Upper lobe of left lung (tissue), 6 donors: ENCODE measurements at regions not wholly inside any gene's neighbourhood (a gene's known extent, or its start where the extent isn't known, plus 50 kb on each side); places are given as distances from the start of the nearest gene placed in this dataset.
A peak's percentile ranks its signal among the peaks of the same experiment; 100 is the strongest.

ENCODE experiments used
- ATAC-seq, 2 donors: fragments of 200-7000 bp; cut with Tn5 transposase; one replicate each; pipeline ENCODE4 v1.9.1; 2022; ENCODE audit warnings: mild to moderate bottlenecking in 2 of 2, moderate library complexity in 2 of 2; ENCODE audit not compliant: low FRiP score in 2 of 2
- DNase-seq, 2 donors: peaks; one replicate each; pipeline ENCODE4 v3.0.0-alpha.2; 2019 to 2020
- H3K27ac ChIP-seq, 4 donors: fragments of 200-600 bp; sonication (generic); one replicate each; pipeline ENCODE4 v1.5.1; 2016 to 2019
- H3K27me3 ChIP-seq, 4 donors: fragments of 200-600 bp; sonication (generic); one replicate each; pipeline ENCODE4 v1.5.1; 2017 to 2019
- H3K36me3 ChIP-seq, 4 donors: fragments of 200-600 bp; sonication (generic); one replicate each; pipeline ENCODE4 v1.5.1; 2016 to 2019
- H3K4me1 ChIP-seq, 4 donors: fragments of 200-600 bp; sonication (generic); one replicate each; pipeline ENCODE4 v1.5.1; 2018 to 2019
- H3K4me3 ChIP-seq, 4 donors: fragments of 200-600 bp; sonication (generic); one replicate each; pipeline ENCODE4 v1.5.1; 2017 to 2019; ENCODE audit warnings: mild to moderate bottlenecking in 2 of 4, moderate library complexity in 1 of 4
- H3K9me3 ChIP-seq, 4 donors: fragments of 200-600 bp; sonication (generic); one replicate each; pipeline ENCODE4 v1.5.1; 2018 to 2019
- CTCF ChIP-seq, 6 experiments: fragments of 450-650 bp in 4 of 6; fragments of 200-600 bp in 2 of 6; sonication (generic) in 2 of 6; IDR thresholded peaks; one replicate each; pipeline ENCODE4 v1.5.1; 2016 to 2019; ENCODE audit warnings: antibody characterized with exemption in 6 of 6
- EP300 ChIP-seq, 4 donors: sonication (generic); formaldehyde crosslinking; IDR thresholded peaks; one replicate each; pipeline ENCODE4 v1.5.1; 2017; ENCODE audit warnings: antibody characterized with exemption in 4 of 4, control low read depth in 2 of 4
- POLR2A ChIP-seq, 4 donors: fragments of 450-650 bp; IDR thresholded peaks; one replicate each; pipeline ENCODE4 v1.5.1; 2016 to 2017; ENCODE audit warnings: antibody characterized with exemption in 4 of 4, mild to moderate bottlenecking in 2 of 4
- POLR2AphosphoS5 ChIP-seq, 2 donors: sonication (generic); formaldehyde crosslinking; IDR thresholded peaks; one replicate each; pipeline ENCODE4 v1.5.1; 2017; ENCODE audit warnings: antibody characterized with exemption in 2 of 2
- WGBS, 2 donors: methylation state at CpG; one replicate each; pipeline ENCODE4 v1.1.5; 2017 to 2018; 5-methylcytosine and 5-hydroxymethylcytosine counted together
- donor health status: DM: no; HTN: no; CAD: no; lungs with moderate emphysema.
- donor health status: DM: no; HTN: yes; CAD: no; lungs with severe emphysema.

GRCh38 chr2:219836647-219837177 is 209.3 kb downstream of the SLC4A3 start:
- no peak for DNase-seq
- no peaks in the 10 kb centered on the region for H3K9me3 ChIP-seq
- 82% methylated on average over 4 of the region's 4 CpGs for WGBS, 2 donors
- H3K4me3 ChIP-seq: no peak overlapping the region
- TF ChIP-seq EP300 (IDR thresholded peaks at IDR 0.05): no peak
- no peak for TF ChIP-seq POLR2A (IDR thresholded peaks at IDR 0.05)
- TF ChIP-seq POLR2AphosphoS5 (IDR thresholded peaks at IDR 0.05): no peak
- no peak for ATAC-seq
- no peak overlapping the region for H3K27ac ChIP-seq
- no peaks in the 10 kb centered on the region for H3K4me1 ChIP-seq
- H3K36me3 ChIP-seq: no peaks in the 10 kb centered on the region
- no peaks in the 10 kb centered on the region for H3K27me3 ChIP-seq

DNA sequence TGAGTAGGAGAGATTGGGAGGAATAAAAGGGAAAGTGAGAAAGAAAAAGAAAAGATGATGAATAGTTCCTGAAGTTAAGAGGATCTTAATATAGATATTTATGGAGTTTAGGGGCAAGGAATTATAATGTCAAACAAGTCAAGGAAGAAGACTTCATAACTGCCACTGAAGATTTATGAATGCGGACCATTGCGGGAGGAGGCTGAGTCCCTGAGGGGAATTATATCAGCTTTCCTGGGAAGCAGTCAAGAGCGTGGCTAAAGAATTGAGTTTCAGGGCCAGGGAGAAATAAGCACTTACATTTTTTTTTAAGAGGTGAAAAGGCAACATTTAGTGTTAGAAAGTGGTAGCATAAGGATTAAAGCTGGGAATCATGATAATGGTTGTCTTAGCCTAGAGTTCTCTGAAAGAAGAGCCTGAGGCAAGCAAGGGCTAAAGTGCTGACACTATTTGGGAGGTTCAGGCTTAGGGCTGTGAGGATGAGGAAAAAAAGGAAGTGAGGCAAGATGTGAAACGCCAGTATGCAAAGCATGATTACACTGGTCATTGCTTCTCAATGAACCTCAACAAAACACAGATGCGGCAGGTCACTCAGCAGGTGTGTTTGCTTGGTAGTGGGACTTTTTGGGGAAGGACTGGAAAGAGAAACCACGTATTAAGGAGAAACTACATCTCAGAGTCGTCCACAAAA is 217.1 kb downstream of the SLC4A3 start:
- TF ChIP-seq CTCF (IDR thresholded peaks at IDR 0.05) (no peak), POLR2AphosphoS5 (IDR thresholded peaks at IDR 0.05) (no peak)
- Histone ChIP-seq H3K4me3 (no peak overlapping the region), H3K27ac (no peak overlapping the region), H3K36me3 (no peaks in the 10 kb centered on the region), H3K4me1 (no peaks in the 10 kb centered on the region), H3K9me3 (no peaks in the 10 kb centered on the region), H3K27me3 (no peaks in the 10 kb centered on the region)
- DNase-seq (no peak), ATAC-seq (no peak)
- WGBS, 2 donors: 55 to 57% methylated on average over 7 of the region's 7 CpGs

GRCh38 chr2:219848882-219849281 is 221.5 kb downstream of the SLC4A3 start:
- H3K4me1 ChIP-seq: no peaks in the 10 kb centered on the region
- WGBS, 2 donors: 82 to 90% methylated on average over 3 of the region's 3 CpGs
- no peaks in the 10 kb centered on the region for H3K27me3 ChIP-seq
- no peak overlapping the region for H3K27ac ChIP-seq
- DNase-seq (no peak), ATAC-seq (no peak)
- no peak overlapping the region for H3K4me3 ChIP-seq
- no peaks in the 10 kb centered on the region for H3K36me3 ChIP-seq
- H3K9me3 ChIP-seq: no peaks in the 10 kb centered on the region
- TF ChIP-seq EP300 (IDR thresholded peaks at IDR 0.05) (no peak), CTCF (IDR thresholded peaks at IDR 0.05) (no peak), POLR2AphosphoS5 (IDR thresholded peaks at IDR 0.05) (no peak), POLR2A (IDR thresholded peaks at IDR 0.05) (no peak)

GRCh38 chr2:219851169-219851568 is 223.7 kb downstream of the SLC4A3 start:
- Histone ChIP-seq H3K9me3 (no peaks in the 10 kb centered on the region), H3K27me3 (no peaks in the 10 kb centered on the region), H3K36me3 (no peaks in the 10 kb centered on the region), H3K27ac (no peak overlapping the region), H3K4me3 (no peak overlapping the region), H3K4me1 (no peaks in the 10 kb centered on the region)
- 63 to 69% methylated on average over 6 of the region's 6 CpGs for WGBS, 2 donors
- no peak for ATAC-seq
- no peak for DNase-seq
- TF ChIP-seq POLR2A (IDR thresholded peaks at IDR 0.05) (no peak), POLR2AphosphoS5 (IDR thresholded peaks at IDR 0.05) (no peak), EP300 (IDR thresholded peaks at IDR 0.05) (no peak), CTCF (IDR thresholded peaks at IDR 0.05) (no peak)

DNA sequence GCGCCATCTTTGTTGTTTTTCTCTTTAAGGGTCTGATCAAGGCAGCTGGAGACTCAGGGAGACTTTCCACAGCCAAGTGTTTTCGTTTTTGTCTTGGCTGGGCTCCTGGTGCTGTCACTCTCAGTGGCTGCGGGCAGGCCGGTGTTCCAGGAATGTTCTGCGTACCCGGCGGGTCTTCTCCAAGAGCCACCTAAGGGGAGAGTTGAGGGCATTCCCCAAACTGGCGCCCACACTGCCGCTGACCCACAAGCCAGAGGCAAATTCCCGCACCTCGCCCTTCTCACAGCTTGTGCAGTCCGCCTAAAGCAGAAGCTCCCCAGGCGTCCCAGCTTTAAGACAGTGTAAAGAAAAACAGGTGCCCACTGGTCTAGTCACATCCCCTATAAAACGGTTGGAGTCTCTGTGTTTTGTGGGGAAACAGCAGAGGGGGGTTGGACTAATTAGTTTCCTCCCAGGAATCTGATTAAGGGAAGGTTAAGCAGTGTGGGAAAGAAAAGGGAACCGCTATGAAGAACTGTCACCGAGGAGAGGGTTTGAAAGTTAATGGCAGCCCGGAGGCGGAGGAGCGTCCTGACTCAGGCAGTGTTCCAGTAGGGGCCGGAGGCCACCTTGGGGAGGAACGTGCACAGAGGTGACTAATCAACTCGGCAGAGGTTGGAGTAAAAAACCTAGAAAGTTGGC is 224.5 kb downstream of the SLC4A3 start:
- Histone ChIP-seq H3K4me1 (no peaks in the 10 kb centered on the region), H3K27me3 (no peaks in the 10 kb centered on the region), H3K9me3 (no peaks in the 10 kb centered on the region), H3K36me3 (no peaks in the 10 kb centered on the region), H3K4me3 (no peak overlapping the region), H3K27ac (no peak overlapping the region)
- ATAC-seq: peak in 1 of 2 donors; percentile 37
- no peak for TF ChIP-seq POLR2AphosphoS5 (IDR thresholded peaks at IDR 0.05)
- TF ChIP-seq EP300 (IDR thresholded peaks at IDR 0.05): no peak
- no peak for TF ChIP-seq POLR2A (IDR thresholded peaks at IDR 0.05)
- TF ChIP-seq CTCF (IDR thresholded peaks at IDR 0.05): no peak
- DNase-seq: peak in 1 of 2 donors; percentile 17
- WGBS, 2 donors: 37 to 46% methylated on average over 20 to 22 of the region's 22 CpGs
